HPDE6-E6E7 (cell line): ENCODE measurements at regions not wholly inside any gene's neighbourhood (a gene's known extent, or its start where the extent isn't known, plus 50 kb on each side); places are given as distances from the start of the nearest gene placed in this dataset.
A peak's percentile ranks its signal among the peaks of the same experiment; 100 is the strongest.

Experiments used
- DNase-seq: peaks from one replicate; pipeline ENCODE4 v3.0.0; 2011; ENCODE audit warnings: missing footprints; ENCODE audit errors: extremely low spot score

DNA sequence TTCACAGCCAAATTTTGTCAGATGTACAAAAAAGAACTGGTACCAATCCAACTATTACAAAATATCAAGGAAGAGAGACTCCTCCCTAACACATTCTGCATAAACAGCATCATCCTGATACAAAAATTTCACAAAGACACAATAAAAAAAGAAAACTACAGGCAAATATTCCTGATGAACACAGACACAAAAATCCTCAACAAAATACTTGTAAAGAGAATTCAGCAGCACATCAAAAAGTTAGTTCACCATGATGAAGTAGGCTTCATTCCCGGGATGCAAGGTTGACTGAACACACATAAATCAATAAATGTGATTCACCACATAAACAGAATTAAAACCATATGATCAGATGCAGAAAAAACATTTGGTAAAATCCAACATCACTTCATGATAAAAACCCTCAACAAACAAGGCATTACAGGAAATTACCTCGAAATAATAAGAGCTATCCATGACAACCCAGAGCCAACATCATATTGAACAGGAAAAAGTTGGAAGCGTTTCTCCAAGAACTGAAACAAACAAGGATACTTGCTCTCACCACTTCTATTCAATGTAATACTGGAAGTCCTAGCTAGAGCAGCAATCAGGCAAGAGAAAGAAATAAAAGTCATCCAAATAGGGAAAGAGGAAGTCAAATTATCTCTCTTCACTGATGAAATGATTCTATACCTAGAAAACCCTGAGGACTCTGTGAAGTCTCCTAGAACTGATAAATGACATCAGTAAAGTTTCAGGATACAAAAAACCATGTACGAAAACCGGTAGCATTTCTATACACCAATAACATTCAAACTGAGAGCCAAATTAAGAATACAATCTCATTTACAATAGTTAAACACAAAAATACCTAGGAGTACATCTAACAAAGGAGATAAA, 223.1 kb downstream of the REEP3 start:
- no peak for DNase-seq

DNA sequence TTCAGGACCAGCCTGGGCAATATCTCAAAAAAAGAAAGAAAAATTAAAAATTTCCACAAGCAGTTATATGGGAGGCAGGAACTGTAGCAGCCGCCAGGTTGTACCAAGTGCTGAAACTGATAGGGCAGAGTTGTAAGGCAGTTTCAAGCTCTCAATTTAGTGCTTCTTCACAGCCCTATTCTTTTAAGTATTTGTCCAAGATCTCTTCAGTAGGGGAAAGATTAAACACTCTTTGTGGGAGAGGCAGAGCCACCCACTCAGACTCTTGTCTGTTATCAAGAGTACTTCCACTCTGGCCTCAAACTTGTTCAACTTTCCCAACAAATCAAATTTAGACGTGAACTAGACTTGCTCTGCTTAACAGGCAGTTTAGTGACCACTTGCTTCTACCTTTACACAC, 228.7 kb downstream of the REEP3 start:
- DNase-seq: no peak

DNA sequence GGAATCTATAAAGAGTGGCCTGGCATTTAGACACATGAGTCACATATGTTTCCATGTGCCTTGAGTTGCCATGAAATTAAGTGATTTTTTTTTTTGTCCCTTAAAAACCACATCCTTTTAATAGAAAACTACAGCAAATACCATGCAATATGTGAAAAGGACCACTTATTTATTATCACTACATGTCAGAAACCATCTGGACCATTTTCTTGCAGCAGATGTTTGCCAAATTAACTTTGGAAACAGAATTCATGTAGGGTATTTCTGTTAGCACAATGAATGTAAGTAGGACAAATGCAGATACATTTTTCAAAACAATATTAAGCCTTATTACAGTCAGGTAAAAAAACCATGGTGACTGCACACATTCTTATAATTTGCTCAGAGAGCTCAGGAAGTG, 230.6 kb downstream of the REEP3 start:
- DNase-seq: no peak

DNA sequence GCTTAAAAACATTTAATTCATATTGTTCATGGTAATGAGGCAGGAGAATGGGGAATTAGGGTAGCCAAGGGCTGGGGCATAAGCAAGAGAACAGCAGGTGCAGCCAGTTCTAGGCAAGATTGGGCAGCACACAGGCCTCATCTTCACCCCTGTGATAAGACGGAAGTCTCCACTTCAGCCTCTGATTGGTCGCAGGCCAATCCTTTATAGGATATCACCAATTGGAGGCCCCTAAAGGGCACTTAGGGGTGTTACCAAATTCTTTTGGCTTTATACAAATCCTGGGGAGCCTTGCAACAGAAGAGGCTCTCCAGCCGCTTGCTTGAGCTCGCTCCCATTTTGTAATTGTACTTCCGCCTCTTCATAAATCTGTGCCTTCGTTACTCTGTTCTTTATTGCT, 231.1 kb downstream of the REEP3 start:
- no peak for DNase-seq

DNA sequence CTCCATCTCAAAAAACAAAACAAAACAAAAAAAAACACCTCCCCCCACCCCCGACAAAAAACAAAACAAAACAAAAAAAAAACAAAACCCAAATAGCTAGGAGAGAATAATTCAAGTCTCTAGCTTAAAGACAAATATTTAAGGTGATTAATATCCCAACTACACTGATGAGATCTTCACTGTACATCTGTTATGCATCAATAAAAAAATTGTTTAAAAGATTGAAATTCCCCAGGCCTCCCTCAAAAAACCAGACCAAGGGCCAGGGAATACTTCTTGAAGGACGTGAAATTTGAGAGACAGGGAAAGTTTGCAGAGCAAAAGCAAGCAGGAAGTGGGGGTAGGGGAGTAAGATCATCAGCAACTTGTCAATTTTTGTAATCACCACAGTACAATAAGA, 232.6 kb downstream of the REEP3 start:
- no peak for DNase-seq

DNA sequence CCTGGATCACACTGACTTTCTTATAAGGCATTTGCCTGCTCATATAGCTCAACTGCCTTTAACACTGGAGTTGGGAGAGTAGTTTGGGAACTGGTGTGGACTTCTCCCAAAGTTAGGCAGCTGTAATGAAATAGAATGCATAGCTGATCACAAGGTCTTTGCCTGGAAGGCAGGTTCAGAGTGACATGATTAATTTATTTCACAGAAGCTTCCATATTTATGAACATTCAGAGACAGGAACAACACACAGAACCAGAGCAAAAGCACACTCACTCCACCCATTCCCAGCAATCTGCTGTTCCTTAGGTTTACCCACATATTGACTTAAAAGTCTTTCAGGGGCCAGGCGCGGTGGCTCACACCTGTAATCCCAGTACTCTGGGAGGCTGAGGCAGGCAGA, 234.2 kb downstream of the REEP3 start:
- DNase-seq: no peak

DNA sequence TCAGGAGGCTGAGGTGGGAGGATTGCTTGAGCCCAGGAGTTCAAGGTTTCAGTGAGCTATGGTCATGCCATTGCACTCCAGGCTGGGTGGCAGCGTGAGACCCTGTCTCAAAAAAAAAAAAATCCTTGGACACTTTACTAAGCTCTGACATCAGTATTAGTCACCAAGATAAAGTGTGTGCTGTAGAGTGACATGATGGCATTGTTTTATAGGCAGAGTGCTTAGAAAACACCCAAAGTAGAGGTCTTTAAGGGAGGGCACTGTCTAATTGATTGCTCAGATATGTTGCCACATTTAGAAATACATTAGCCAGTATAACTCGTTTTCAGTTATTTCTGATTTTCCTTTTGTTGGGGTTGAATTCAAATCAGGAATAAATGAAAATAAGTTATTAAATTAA, 235.9 kb downstream of the REEP3 start:
- DNase-seq: no peak

DNA sequence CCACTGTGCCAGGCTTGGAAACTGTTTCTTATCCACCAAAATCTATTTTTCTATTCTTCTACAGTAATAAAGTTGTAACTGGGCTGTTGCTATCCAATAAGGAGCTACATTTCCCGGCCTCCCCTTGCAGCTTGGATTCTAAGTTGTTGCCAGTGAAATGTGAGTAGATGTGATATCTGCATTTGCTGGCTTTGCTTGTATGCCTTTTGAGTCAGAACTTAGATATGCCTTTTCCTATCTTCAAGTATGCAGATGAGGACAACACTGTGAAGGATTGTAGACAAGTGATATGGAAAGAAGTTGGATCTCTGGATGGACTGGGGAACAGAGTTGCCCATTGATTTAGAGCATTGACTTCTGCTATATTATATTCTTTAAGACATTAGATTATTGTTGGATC, 236.9 kb downstream of the REEP3 start:
- DNase-seq: no peak

DNA sequence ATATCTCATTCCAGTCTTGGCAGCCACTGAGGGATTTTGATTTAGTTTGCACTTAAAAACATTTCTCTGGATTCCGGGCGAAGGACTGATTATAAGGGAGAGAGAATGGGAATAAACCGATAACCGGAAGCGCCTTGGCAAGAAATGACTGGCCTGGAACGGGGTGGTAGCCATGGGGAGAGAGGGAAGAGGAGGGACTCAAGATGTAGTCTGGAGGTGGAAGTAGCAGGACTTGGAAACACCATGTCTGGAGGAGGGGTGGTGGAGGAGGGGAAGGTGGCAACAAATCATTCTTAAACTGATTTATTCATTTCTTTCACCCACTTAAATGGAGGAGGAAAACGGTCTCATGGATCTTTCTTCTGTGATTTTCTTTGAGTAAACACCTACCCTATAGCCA, 238.1 kb downstream of the REEP3 start:
- no peak for DNase-seq

DNA sequence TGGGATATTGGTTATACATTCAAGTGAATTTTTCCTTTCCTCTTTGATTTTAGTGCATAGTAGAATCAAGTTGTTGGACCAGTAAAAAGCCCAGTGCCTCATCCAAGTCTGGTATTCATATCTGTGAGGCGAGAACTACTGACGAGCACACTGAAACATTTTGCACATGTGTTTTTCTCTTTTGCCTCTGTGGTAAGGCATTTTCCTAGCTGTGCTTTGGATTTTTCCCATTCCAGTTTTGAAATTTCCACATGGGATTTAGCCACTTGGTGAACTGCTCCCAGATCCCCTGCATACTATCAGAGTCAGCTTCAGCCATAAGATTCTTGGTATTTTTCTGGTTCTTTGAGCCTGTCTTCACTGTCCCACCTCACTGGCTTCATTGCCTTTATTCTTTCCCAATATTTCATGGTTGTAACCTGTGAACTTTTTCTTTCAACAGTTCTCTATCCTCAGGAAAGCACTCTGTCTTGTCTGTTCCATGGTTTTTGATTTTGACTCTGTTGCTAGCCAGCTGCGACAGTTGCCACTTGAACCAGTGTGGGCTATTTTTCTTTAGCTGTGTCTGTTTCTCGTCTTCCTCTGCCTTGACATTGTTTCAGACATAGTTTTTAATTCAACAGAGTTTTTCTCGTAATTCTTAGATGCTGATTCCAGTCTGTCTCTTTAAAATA, 239.0 kb downstream of the REEP3 start:
- no peak for DNase-seq

DNA sequence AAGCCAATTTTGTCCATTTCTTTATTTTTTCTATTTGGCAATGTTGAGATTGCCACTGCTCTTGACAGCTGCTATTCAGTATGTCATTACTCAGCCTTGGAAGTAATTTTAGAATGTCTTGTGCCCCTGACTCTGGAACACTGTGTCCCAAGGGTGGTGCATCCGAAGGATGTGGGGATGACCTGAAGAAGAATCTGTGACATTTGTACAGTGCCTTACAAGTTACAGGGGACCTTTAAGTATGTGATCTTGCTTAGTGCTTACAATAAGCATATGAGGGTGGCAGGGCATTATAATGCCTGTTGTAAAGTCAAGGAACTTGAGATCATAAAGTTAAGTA, 239.5 kb downstream of the REEP3 start:
- no peak for DNase-seq

DNA sequence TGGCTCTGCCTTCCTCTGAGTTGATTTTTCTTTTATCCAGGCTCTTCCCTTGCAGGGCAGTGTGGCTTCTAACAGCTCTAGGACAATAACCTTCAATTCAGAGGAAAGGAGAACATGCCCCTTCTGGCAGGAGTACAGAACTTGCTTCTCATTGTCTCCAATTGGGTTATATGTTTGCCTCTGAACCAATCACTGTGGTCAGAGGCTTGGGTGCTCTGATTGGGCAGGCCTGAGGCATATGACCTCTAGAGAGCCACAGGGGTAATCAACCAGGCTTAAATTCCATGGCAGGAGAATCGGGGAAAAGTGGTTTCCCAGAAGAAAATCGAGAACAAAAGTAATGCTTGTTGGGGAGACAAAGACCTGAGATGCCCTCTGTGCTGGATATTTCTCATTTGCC, 240.0 kb downstream of the REEP3 start:
- no peak for DNase-seq

DNA sequence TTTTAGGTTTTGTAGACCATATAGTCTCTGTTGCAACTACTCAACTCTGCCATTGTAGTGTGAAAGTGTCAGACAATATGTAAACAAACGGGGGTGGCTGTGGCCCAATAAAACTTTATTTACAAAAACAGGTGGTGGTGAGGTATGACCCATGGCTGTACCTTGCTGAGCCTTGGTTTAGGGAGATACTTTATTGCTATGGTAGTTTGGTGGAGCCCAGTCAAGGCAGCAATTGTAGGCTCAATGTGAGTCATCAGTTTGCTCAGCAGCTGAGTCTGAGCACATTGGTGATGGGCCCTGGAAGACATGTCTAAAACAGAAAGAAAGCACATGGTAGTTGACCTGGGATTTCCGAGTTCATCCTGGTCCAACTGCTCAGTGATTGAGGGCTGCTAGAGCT, 242.5 kb downstream of the REEP3 start:
- DNase-seq: no peak

DNA sequence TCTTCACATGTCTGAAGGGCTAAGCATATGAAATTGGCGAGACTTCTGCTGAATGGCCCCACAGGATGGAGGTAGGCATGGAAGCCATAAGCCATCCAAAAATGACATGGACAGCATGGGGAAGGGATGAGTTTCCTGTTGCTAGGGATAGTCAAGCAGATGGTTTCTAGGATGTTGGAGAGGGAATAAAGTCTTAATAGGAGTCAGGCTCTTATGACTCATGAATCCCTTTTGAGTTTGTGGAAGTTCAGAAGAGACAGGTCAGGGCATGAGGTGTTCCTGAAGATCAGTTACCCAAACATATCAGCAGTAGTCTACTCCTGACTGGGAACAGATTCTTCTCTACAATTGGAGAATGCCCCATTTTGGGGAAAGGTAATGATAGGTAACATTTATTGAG, 243.9 kb downstream of the REEP3 start:
- DNase-seq: peak; percentile 36

DNA sequence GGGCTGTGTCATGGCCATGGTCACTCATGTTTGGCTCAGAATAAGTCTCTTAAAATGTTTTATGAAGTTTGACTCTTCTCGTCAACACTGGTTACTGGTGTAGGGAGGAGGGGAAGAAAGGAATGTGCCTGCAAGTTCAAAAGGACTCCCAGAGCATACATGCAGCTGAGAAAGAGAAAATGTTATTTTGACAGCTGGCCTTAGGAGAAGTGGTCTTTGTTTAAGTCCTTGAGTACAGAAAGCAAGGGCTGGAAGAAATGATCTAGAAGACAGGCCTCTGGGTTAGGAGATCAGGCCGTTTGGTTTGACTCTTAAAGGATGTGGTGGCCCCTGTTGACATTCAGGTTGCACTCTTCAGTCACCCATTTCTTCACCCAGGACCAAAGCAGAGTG, 245.5 kb downstream of the REEP3 start:
- DNase-seq: no peak

DNA sequence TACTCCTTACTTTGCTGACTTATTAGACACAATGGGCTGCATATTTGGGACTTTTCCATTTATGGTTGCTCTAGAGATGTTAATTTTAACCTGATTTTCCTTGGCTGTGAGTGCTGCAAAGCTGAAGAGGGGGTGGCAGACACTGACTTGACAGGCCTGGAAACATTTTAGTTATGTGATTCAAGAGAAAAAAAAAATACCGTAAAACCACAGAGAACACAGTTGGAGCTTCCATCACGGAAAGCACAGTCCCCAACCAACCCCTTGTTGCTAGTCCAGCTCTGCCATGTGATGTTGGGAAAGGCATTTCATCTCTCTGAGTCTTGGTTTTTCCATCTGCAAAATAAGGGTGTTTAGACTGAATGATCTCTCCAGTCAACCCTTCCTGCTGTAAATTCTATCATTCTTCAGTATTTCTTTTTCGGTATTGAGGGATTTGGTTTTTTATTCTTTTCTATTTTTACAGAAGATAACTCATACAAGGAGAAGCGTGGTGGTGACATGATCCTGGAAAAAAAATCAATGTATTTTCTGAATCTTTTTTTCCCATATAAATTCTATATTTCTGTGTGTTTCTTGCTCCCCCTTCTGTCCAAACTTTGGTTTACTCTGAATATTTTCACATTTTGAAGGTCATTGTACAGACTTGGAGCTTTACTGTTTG, 246.1 kb downstream of the REEP3 start:
- no peak for DNase-seq

DNA sequence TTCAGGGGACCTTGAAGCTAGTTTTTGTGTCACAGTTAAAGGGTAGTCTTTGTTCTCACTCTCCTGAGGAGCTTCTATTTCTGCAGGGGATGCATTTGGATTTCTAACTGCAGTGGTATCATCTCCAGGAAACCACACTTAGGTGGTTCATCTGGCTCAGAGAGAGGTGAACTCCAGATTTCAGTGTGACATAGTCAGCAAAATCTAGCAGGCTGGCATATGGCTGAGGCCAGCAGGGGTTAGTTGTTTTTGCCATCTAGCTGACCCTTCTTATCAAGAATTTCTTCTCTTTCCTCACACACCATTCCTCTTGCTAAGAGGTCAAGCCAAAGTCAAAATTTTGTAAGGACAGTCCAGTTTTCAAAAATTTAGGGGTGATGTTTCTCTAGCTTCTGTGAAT, 248.2 kb downstream of the REEP3 start:
- no peak for DNase-seq

DNA sequence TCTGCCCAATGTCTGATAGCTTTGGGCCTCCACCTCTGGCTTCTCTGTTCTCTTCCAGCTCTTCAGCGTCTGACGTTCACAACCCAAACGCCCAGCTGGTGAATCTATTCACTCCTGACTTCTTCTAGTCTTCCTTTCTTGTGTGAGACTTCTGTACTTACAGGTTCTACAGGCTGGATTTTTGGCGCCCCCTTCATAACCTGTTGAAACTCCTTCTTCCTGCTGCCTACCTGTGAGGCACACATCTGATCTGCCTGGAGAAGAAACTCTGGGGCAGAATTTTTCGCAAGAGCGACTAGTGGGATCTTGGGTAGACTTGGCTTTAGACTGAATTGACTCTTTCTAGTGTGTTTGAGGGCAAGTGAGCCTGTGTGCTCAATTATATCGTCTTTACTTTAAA, 249.3 kb downstream of the REEP3 start:
- DNase-seq: no peak

DNA sequence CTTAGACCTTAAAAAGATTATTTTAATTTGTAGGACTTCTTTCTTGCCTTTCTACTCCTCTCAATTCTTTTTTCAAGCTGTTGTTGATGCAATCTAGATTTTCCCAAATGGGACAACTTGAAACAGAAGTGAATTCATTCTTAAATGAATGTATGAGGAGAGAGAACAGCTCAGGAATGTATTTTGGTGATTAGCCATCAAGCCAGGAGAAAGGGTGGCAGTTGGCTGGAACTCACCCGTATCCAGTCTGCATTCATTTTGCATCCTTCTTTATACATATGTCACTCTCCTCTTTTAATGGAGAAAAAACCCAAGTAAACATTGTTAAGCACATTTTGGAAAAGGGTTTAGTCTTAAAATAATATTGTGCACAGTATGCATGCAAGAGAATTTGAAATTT, 251.3 kb downstream of the REEP3 start:
- DNase-seq: no peak

DNA sequence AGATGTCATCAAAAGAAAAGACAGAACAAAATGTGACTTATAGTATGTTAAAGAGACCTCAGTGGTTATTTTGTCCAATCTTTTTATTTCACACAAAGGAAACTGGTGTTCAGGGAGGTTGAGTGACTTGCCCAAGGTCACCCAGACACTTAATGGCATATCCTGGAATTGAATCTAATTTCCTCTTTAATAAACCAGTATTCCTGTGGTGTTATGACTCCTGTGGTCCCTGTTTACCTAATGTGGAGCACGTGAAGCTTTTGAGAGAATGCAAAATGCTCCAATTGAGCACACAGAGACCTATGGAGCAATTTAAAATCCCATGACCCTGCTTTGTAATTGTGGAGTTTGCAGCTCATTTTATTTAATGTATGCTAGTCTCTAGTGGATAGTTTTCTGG, 251.9 kb downstream of the REEP3 start:
- no peak for DNase-seq

DNA sequence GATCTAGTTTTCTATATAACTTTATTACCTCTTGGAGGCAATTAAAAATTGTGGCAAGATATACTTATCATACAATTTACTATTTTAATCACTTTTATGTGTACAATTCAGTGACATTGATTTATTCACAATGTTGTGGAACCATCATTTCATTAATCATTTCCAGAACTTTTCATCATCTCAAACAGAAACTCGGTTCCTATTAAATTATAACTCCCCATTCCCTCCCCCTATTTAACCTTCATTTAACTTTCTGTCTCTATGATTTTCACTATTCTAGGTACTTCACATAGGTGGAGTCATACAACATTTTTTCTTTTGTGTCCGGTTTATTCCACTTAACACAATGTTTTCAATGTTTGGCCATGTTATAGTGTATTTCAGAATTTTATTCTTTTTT, 252.8 kb downstream of the REEP3 start:
- no peak for DNase-seq

DNA sequence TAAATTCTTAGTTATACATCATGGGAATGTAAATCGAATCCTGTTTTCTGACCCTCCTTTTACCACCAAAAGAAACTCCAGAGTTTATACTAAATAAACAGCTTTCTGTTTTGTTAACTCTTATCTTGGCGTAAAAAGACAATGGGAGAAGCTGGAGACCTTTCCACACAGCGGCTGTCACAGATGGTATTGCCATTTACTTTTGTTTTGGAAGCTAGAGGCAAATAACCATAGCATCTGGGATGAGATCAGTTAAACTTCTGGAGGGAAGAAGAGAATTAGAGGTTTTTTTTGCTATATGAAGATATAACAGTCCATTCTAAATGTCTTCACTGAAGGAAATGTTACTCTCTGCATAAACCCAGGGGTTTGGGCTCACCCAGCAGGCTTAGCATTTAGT, 258.9 kb downstream of the REEP3 start:
- no peak for DNase-seq

DNA sequence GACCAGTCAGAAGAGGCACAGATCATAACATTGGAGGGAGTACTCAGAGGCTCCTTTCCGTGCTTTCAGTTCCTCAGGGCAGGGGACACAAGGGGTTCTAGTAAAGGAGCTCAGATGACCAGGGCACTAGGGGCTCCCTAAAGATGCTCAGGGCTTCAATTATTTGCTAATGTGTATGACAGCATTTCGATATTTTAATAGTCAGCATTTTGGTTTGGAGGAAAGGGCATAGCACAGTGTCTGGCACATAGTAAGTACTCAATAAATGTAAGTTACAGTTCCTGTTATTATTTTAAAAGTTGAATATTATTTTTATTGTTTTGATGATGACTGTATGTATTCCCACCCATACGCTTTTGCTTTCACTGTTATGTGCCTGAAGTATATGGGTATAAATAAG, 260.0 kb downstream of the REEP3 start:
- DNase-seq: no peak
